GM21367 (cell line): ENCODE measurements at regions not wholly inside any gene's neighbourhood (a gene's known extent, or its start where the extent isn't known, plus 50 kb on each side); places are given as distances from the start of the nearest gene placed in this dataset.
"Not testable (repeated sequence)": the region's sequence is repeated elsewhere in the genome, so short reads cannot be mapped to it uniquely, and the experiment has no call there.

ENCODE experiments used
- ATAC-seq: cut with Tn5 transposase; IDR thresholded peaks from one replicate; pipeline ENCODE4 v1.9.1; 2021; ENCODE audit not compliant: unreplicated experiment

- no peak for ATAC-seq
These were observed 194.3 kb upstream of the MBL2 start for GRCh38 chr10:52966904-52967303.

- peak; percentile 98 for ATAC-seq
These were observed 193.4 kb upstream of the MBL2 start for GRCh38 chr10:52965938-52966401.

GRCh38 chr10:52965509-52965908, 192.9 kb upstream of the MBL2 start:
- ATAC-seq, result no peak

GRCh38 chr10:52961323-52961722, 188.7 kb upstream of the MBL2 start:
- ATAC-seq, result no peak

DNA sequence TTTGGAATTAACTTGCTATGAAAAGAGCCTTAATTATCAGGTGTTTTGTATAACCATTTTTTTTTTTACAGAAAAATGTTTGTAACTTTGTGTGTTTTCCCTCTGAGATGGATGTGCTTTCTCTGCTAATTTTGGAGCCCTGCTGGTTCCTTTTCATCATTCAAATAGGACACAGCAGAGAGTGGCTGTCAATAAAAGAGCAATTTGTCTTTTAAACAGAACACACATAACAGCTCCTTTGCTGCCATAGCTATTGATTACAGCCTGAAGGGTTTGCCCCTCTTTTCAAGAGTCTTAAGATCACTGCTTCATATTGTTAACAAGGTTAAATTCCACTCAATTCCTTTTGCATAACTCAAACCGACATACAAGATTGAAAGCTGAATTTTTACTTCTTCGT, 187.2 kb upstream of the MBL2 start:
- no peak for ATAC-seq

GRCh38 chr10:52956861-52957260, 184.3 kb upstream of the MBL2 start:
- ATAC-seq, result no peak

DNA sequence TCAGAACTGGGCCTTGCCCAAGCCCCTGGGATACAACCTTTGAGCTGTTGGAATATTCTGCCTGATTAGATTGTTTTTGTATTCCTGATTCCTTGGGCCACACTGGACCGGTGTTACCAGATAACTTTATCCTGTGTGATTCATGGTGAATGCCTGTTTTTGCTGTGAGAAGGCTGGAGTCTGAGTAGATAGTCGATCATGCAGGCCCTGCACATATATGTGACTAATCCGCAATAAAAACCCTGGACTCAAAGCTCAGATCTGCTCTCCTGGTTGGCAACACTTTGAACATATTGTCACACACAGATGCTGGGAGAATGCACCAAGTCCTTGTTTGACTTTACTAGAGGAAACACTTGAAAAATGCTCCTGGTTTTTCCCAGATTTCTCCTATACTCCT, 183.9 kb upstream of the MBL2 start:
- ATAC-seq, result no peak

GRCh38 chr10:52955337-52955736, 182.8 kb upstream of the MBL2 start:
- ATAC-seq, result no peak

- ATAC-seq, result no peak
These were observed 181.8 kb upstream of the MBL2 start for GRCh38 chr10:52954407-52954806.

DNA sequence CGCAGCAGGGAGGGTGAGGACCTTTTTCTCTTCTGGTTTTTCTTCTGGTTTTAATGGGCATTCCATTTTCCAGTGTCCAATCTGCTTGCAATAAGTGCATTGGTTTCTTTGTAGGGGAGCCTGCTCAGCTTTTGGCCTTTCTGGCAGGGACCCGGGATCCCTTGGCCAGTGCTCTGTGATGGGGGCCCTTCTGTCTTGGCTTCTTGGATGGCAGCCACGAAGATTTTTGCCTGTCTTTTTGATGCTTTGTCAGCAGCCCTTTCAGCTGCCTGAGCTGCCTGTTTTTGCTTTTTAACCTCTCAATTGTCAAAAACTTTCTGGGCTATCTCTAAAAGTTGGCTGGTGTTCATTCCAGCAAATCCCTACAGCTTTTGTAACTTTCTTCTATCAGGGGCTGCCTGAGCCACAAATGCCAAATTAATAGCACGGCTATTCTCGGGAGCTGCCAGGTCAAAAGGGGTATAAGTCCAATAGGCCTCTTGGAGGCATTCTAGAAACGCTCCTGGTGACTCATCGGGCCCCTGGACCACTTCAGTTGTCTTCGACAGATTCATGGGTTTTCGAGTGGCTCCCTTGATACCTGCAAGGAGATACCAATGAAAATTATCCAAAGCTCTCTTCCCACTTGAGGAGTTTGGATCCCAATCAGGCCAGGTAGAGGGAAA, 179.9 kb upstream of the MBL2 start:
- ATAC-seq, result no peak

- no peak for ATAC-seq
These were observed 179.2 kb upstream of the MBL2 start for GRCh38 chr10:52951824-52952223.

DNA sequence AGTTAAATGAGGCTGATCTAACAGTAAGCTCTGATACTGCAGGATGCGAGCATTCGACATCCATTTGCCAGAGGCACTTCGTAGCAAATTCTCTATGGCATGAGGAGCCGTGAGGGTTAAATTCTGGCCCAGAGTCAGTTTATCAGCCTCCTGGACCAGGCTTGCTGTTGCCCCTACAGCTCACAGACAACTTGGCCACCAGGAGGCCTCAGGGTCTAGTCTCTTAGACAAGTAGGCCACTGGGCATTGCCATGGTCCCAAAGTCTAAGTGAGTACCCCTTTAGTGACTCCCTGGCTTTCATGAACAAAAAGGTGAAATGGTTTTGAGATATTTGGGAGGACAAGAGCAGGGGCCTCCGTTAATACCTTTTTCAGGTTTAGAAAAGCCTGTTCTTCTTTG, 178.0 kb upstream of the MBL2 start:
- ATAC-seq, result no peak

- ATAC-seq, result no peak
These were observed 177.3 kb upstream of the MBL2 start for GRCh38 chr10:52949899-52950298.

- ATAC-seq, result no peak
These were observed 173.9 kb upstream of the MBL2 start for GRCh38 chr10:52946486-52946885.

DNA sequence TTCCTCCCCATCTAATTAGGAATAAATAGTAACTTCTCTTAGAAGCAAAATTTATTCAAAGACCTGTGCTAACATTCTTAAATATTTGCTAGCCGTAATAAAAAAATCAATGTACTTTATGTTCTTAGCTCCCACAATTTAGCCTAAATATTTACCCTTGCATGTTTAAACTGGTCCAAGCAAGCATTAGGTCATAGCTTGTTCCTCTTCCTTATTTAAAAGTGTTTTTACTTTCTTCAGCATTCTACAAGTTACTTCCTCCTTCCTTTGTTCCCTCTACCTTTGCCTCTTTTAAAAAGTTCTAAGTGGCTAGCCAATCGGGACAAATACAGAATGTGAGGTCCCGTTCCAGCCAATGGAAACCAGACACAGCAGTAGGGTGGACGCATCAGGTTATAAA, 172.9 kb upstream of the MBL2 start:
- not testable (repeated sequence) for ATAC-seq

- ATAC-seq, result no peak
These were observed 168.3 kb upstream of the MBL2 start for GRCh38 chr10:52940921-52941320.

DNA sequence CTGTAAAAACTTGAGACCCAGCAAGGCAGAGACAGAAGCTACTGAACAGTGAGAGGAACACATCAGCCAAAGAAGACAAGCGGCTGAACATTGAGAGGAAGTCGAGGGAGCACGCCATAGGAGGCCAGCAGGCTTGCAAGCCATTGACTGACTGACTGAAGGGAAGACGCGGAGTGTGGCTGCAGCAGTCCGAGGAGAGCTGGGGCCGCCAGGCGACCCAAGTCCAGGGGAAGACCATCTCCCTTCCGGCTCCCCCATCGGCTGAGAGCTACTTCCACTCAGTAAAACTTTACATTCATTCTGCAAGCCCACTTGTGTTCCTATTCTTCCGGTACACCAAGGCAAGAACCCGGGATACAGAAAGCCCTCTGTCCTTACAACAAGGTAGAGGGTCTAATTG, 167.3 kb upstream of the MBL2 start:
- ATAC-seq, result no peak

GRCh38 chr10:52933748-52934147, 161.2 kb upstream of the MBL2 start:
- ATAC-seq, result no peak

DNA sequence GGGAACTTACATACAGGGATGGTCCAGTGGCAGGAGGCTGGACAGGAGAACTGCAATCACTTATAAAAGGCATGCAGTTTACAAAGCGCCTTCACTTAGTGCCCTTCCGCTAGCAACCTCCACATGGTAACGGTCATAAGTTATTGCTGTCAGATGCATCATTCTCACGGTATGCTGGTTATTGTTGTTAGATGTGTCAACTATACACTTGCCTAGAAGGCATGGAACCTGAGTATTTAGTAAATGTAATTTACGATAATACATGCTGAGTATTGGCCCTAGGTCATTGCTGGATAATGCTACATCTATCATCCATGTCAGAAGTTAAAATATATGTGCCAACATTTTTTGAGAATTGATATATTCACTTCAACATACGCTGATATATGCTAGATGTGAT, 155.1 kb upstream of the MBL2 start:
- ATAC-seq, result no peak

- no peak for ATAC-seq
These were observed 150.9 kb upstream of the MBL2 start for GRCh38 chr10:52923520-52923919.

GRCh38 chr10:52918714-52919305, 146.2 kb upstream of the MBL2 start:
- ATAC-seq, result no peak

DNA sequence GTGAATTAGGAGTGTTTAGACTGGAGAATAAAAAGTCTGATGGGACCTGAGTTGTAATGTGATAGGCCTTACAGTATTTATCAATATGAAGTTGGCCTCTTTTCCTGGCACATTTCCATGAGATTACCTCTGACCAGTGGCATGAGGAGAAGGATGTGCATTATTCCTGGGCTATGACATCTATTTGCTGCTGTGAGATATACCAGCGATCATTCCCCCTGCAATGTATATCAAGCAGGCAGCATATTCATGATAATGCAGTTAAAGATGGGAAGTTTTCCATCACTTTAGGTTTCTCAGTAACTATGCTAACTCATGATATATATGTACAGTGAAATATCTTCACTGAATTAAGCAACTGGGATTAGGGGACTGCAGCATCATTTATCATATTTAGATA, 142.8 kb upstream of the MBL2 start:
- ATAC-seq, result no peak

DNA sequence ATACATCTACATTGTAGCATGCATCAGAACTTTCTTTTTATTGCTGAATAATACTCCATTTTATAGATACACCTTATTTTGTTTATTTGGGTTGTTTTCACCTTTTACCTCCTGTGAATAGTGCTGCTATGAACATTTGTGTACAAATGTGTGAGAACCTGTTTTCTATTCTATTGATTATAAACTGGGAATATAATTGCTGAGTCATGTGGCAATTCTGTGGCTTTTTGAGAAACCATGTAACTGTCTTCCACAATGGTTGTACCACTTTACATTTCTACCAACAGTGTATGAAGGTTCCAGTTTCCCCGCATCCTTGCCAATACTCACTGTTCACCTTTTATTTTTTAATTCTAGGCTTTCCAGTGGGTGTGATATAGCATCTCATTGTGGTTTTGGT, 138.6 kb upstream of the MBL2 start:
- no peak for ATAC-seq
